AML-193 (cell line): ENCODE measurements at regions not wholly inside any gene's neighbourhood (a gene's known extent, or its start where the extent isn't known, plus 50 kb on each side); places are given as distances from the start of the nearest gene placed in this dataset.
A peak's percentile ranks its signal among the peaks of the same experiment; 100 is the strongest.
"Not testable (repeated sequence)": the region's sequence is repeated elsewhere in the genome, so short reads cannot be mapped to it uniquely, and the experiment has no call there.

Experiments
- DNase-seq, 2 experiments: peaks; one replicate each; lab custom pipeline; 2025; lab: John Stamatoyannopoulos, UW

GRCh38 chr9:117649126-117649525 is 55.1 kb upstream of the TLR4 start:
- no peak for DNase-seq

- peak in 1 of 2 experiments; percentile 70 for DNase-seq
Measured at GRCh38 chr9:117644932-117645636, 59.1 kb upstream of the TLR4 start.

GRCh38 chr9:117644133-117644931 is 59.9 kb upstream of the TLR4 start:
- peak; percentile 75 to 78 for DNase-seq

GRCh38 chr9:117643288-117643654 is 60.9 kb upstream of the TLR4 start:
- DNase-seq: no peak

GRCh38 chr9:117642571-117643287 is 61.5 kb upstream of the TLR4 start:
- DNase-seq: not testable (repeated sequence)

GRCh38 chr9:117636681-117637080 is 67.5 kb upstream of the TLR4 start:
- DNase-seq: no peak

GRCh38 chr9:117625154-117625553 is 79.0 kb upstream of the TLR4 start:
- no peak for DNase-seq

- DNase-seq: no peak
Measured at GRCh38 chr9:117624106-117624505, 80.1 kb upstream of the TLR4 start.

GRCh38 chr9:117622347-117622746 is 81.9 kb upstream of the TLR4 start:
- peak in 1 of 2 experiments; percentile 3 for DNase-seq

- no peak for DNase-seq
Measured at GRCh38 chr9:117616431-117616831, 87.8 kb upstream of the TLR4 start.

- DNase-seq: no peak
Measured at GRCh38 chr9:117612317-117612716, 91.9 kb upstream of the TLR4 start.

- no peak for DNase-seq
Measured at GRCh38 chr9:117597977-117598376, 106.2 kb upstream of the TLR4 start.

GRCh38 chr9:117596678-117597077 is 107.5 kb upstream of the TLR4 start:
- DNase-seq: no peak

- DNase-seq: no peak
Measured at GRCh38 chr9:117595650-117596049, 108.6 kb upstream of the TLR4 start.

- DNase-seq: no peak
Measured at GRCh38 chr9:117587263-117587662, 116.9 kb upstream of the TLR4 start.

GRCh38 chr9:117574099-117574498 is 130.1 kb upstream of the TLR4 start:
- no peak for DNase-seq

- no peak for DNase-seq
Measured at GRCh38 chr9:117564839-117565238, 139.4 kb upstream of the TLR4 start.

GRCh38 chr9:117561761-117562160 is 142.4 kb upstream of the TLR4 start:
- DNase-seq: no peak

- peak; percentile 16 to 26 for DNase-seq
Measured at GRCh38 chr9:117555964-117556629, 141.2 kb upstream of the ASTN2 start.

GRCh38 chr9:117552811-117553210 is 138.0 kb upstream of the ASTN2 start:
- no peak for DNase-seq

- DNase-seq: no peak
Measured at GRCh38 chr9:117551171-117551570, 136.3 kb upstream of the ASTN2 start.

GRCh38 chr9:117549444-117549843 is 134.6 kb upstream of the ASTN2 start:
- DNase-seq: no peak
